ENCODE measurements at regions not wholly inside any gene's neighbourhood (a gene's known extent, or its start where the extent isn't known, plus 50 kb on each side); places are given as distances from the start of the nearest gene placed in this dataset.
A peak's percentile ranks its signal among the peaks of the same experiment; 100 is the strongest.

DNA sequence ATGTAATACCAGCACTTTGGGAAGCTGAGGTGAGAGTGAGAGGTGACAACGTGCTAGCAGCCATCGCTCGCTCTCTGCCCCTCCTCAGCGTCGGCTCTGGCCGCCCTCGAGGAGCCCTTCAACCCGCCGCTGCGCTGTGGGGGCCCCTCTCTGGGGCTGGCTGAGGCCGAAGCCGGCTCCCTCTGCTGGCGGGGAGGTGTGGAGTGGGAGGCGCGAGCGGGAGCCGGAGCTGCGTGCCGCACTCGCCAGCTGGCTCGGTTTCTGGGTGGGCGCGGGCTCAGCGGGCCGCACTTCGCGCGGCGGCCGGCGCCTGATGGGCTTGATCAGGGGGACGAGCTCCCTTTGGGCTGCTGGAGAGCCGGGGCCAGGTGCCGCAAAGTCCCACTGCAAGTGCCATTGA is 98.9 kb upstream of the UBASH3B start:
- Histone ChIP-seq H3K4me3 (ENCODE audit: low read length in 2 of 2) (no peak overlapping the region), H3K27me3 (ENCODE audit: control insufficient read depth in 2 of 2, insufficient read depth in 1 of 2, low read length in 1 of 2) (peaks cover 0 to 8% of the 10 kb centered on the region in 2 donors), H3K9me3 (ENCODE audit: control insufficient read depth in 2 of 2, insufficient read depth in 1 of 2, low read length in 1 of 2) (no peaks in the 10 kb centered on the region), H3K4me1 (ENCODE audit: control insufficient read depth in 2 of 2, insufficient read depth in 2 of 2, low read length in 2 of 2) (no peaks in the 10 kb centered on the region), H3K27ac (ENCODE audit: low read depth in 1 of 2, low read length in 1 of 2) (no peak overlapping the region), H3K36me3 (ENCODE audit: control insufficient read depth in 2 of 2, insufficient read depth in 2 of 2, low read length in 1 of 2) (no peaks in the 10 kb centered on the region)
- DNase-seq (ENCODE audit: low read depth in 6 of 9, low spot score in 9 of 9) = peak in 2 of 9 donors; percentile 15 to 53
- 62% methylated on average over 34 of the region's 34 CpGs for WGBS

DNA sequence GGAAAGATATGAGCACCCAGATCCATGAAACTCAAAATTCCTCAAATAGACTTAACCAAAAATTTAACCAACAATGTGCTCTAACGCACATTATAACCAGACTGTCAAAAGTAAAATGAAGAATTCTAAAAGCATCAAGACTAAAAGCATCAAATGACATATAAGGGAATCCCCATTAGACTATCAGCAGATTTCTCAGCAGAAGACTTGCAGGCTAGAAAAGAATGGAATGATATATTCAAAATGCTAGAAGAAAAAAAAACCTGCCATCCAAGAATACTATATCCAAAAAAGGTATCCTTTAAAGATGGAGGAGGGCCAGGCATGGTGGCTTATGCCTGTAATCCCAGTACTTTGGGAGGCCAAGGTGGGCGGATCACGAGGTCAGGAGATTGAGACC is 117.5 kb upstream of the UBASH3B start:
- peaks cover 0 to 2% of the 10 kb centered on the region in 2 donors for H3K9me3 ChIP-seq (ENCODE audit: control insufficient read depth in 2 of 2, insufficient read depth in 1 of 2, low read length in 1 of 2)

DNA sequence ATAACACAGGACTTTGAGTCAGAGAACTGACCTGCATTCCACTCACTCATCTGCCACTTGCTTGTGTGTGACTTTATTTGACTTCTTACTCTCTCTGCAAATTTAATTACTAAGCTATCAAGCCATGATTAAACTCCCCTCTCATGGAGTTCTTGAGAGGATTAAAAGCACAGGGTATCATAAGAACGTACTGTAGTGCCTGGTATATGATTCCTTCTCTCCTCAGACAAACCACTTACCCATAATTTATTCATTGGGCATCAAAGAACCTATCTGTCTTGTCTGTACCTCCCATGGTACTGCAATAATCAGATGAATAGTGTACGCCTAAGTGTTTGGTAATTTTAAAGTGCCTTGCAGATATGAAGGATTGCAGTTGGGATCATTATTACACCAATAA is 130.6 kb upstream of the UBASH3B start:
- Histone ChIP-seq H3K36me3 (ENCODE audit: control insufficient read depth in 2 of 2, insufficient read depth in 2 of 2, low read length in 1 of 2) (no peaks in the 10 kb centered on the region), H3K27me3 (ENCODE audit: control insufficient read depth in 2 of 2, insufficient read depth in 1 of 2, low read length in 1 of 2) (no peaks in the 10 kb centered on the region), H3K4me1 (ENCODE audit: control insufficient read depth in 2 of 2, insufficient read depth in 2 of 2, low read length in 2 of 2) (no peaks in the 10 kb centered on the region), H3K27ac (ENCODE audit: low read depth in 1 of 2, low read length in 1 of 2) (no peak overlapping the region), H3K4me3 (ENCODE audit: low read length in 2 of 2) (no peak overlapping the region), H3K9me3 (ENCODE audit: control insufficient read depth in 2 of 2, insufficient read depth in 1 of 2, low read length in 1 of 2) (no peaks in the 10 kb centered on the region)
- DNase-seq (ENCODE audit: low read depth in 6 of 9, low spot score in 9 of 9) = no peak
- WGBS = 87% methylated on average over 2 of the region's 2 CpGs

More for the DNA sequence above, 117.5 kb upstream of the UBASH3B start:
- Histone ChIP-seq H3K4me3 (ENCODE audit: low read length in 2 of 2) (no peak overlapping the region), H3K4me1 (ENCODE audit: control insufficient read depth in 2 of 2, insufficient read depth in 2 of 2, low read length in 2 of 2) (no peaks in the 10 kb centered on the region), H3K36me3 (ENCODE audit: control insufficient read depth in 2 of 2, insufficient read depth in 2 of 2, low read length in 1 of 2) (no peaks in the 10 kb centered on the region), H3K27ac (ENCODE audit: low read depth in 1 of 2, low read length in 1 of 2) (no peak overlapping the region), H3K27me3 (ENCODE audit: control insufficient read depth in 2 of 2, insufficient read depth in 1 of 2, low read length in 1 of 2) (no peaks in the 10 kb centered on the region)
- over 99% methylated on average over 3 of the region's 3 CpGs for WGBS
- DNase-seq (ENCODE audit: low read depth in 6 of 9, low spot score in 9 of 9) = no peak

- Histone ChIP-seq H3K9me3 (ENCODE audit: control insufficient read depth in 2 of 2, insufficient read depth in 1 of 2, low read length in 1 of 2) (no peaks in the 10 kb centered on the region), H3K27me3 (ENCODE audit: control insufficient read depth in 2 of 2, insufficient read depth in 1 of 2, low read length in 1 of 2) (no peaks in the 10 kb centered on the region), H3K4me1 (ENCODE audit: control insufficient read depth in 2 of 2, insufficient read depth in 2 of 2, low read length in 2 of 2) (no peaks in the 10 kb centered on the region), H3K27ac (ENCODE audit: low read depth in 1 of 2, low read length in 1 of 2) (no peak overlapping the region), H3K36me3 (ENCODE audit: control insufficient read depth in 2 of 2, insufficient read depth in 2 of 2, low read length in 1 of 2) (no peaks in the 10 kb centered on the region), H3K4me3 (ENCODE audit: low read length in 2 of 2) (no peak overlapping the region)
- whole genome bisulfite sequencing = 52% methylated on average over 10 of the region's 10 CpGs
- DNase-seq (ENCODE audit: low read depth in 6 of 9, low spot score in 9 of 9) = no peak
These were observed 131.4 kb upstream of the UBASH3B start for GRCh38 chr11:122523846-122524805.

GRCh38 chr11:122521626-122522025 is 133.9 kb upstream of the UBASH3B start:
- no peak for DNase-seq (ENCODE audit: low read depth in 6 of 9, low spot score in 9 of 9)
- H3K36me3 ChIP-seq (ENCODE audit: control insufficient read depth in 2 of 2, insufficient read depth in 2 of 2, low read length in 1 of 2) = no peaks in the 10 kb centered on the region
- no peak overlapping the region for H3K4me3 ChIP-seq (ENCODE audit: low read length in 2 of 2)
- H3K27me3 ChIP-seq (ENCODE audit: control insufficient read depth in 2 of 2, insufficient read depth in 1 of 2, low read length in 1 of 2) = no peaks in the 10 kb centered on the region
- H3K4me1 ChIP-seq (ENCODE audit: control insufficient read depth in 2 of 2, insufficient read depth in 2 of 2, low read length in 2 of 2) = no peaks in the 10 kb centered on the region
- 92% methylated on average over 2 of the region's 2 CpGs for WGBS
- no peaks in the 10 kb centered on the region for H3K9me3 ChIP-seq (ENCODE audit: control insufficient read depth in 2 of 2, insufficient read depth in 1 of 2, low read length in 1 of 2)
- H3K27ac ChIP-seq (ENCODE audit: low read depth in 1 of 2, low read length in 1 of 2) = no peak overlapping the region

DNA sequence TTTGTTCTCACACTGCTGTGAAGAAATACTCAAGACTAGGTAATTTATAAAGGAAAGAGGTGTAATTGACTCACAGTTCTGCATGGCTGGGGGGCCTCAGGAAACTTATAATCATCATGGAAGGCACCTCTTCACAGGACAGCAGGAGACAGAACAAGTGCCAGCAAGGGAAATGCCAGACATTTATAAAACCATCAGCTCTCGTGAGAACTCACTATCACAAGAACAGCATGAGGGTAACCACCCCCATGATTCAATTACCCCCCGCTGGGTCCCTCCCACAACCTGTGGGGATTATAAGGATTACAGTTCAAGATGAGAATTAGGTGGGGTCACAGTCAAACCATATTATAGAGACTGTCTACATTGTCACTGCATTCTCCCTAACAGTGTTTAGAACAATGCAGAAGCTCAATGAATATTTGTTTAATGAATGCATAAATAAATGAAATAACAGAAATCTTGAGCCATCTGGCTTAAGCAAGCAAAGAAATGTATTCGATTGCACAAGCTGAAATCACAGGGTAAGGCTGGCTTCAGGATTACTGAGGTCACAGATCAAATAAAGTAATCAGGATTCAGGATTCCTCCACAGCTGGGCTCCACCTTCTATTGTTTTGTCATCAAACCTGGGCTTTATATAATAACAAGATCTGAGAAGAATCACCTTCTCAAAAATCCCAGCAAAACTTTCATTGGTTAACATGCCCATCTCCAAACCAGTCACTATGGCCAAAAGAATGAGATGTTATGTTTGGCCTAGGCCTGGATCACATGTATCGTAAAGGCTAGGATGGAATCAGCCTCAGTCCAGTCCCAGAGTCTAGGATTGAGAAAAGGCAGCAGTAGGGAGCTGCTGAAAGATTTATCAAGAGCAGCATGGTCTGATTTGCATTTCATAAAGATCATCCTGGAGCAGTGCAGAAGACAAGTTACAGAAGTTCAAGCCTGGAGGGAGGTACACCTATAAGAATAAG is 137.8 kb upstream of the UBASH3B start:
- Histone ChIP-seq H3K9me3 (ENCODE audit: control insufficient read depth in 2 of 2, insufficient read depth in 1 of 2, low read length in 1 of 2) (no peaks in the 10 kb centered on the region), H3K36me3 (ENCODE audit: control insufficient read depth in 2 of 2, insufficient read depth in 2 of 2, low read length in 1 of 2) (no peaks in the 10 kb centered on the region), H3K27ac (ENCODE audit: low read depth in 1 of 2, low read length in 1 of 2) (no peak overlapping the region), H3K27me3 (ENCODE audit: control insufficient read depth in 2 of 2, insufficient read depth in 1 of 2, low read length in 1 of 2) (no peaks in the 10 kb centered on the region), H3K4me1 (ENCODE audit: control insufficient read depth in 2 of 2, insufficient read depth in 2 of 2, low read length in 2 of 2) (no peaks in the 10 kb centered on the region), H3K4me3 (ENCODE audit: low read length in 2 of 2) (no peak overlapping the region)
- 93% methylated on average over 4 of the region's 4 CpGs for WGBS
- no peak for DNase-seq (ENCODE audit: low read depth in 6 of 9, low spot score in 9 of 9)

DNA sequence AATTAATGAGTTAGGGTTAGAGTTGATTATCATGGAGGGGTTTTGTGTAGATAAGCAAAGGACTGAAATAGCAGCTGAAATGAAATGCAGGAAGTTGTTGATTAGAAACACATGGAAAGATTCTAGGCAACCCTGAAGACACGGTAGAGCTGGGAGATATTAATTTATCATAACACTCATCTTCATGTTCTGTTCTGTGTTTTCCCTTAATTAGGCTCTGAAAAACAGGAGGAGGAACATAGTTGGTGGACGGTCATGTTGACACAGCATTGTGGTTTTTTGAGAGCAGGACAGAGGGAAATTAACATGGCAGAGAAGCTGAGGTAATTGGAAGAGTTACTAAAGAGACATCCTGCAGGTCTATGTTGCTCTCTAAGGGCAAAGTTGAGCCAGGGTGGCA is 138.8 kb upstream of the UBASH3B start:
- WGBS = 92% methylated on average over 2 of the region's 2 CpGs
- Histone ChIP-seq H3K27me3 (ENCODE audit: control insufficient read depth in 2 of 2, insufficient read depth in 1 of 2, low read length in 1 of 2) (no peaks in the 10 kb centered on the region), H3K36me3 (ENCODE audit: control insufficient read depth in 2 of 2, insufficient read depth in 2 of 2, low read length in 1 of 2) (no peaks in the 10 kb centered on the region), H3K4me3 (ENCODE audit: low read length in 2 of 2) (no peak overlapping the region), H3K9me3 (ENCODE audit: control insufficient read depth in 2 of 2, insufficient read depth in 1 of 2, low read length in 1 of 2) (no peaks in the 10 kb centered on the region), H3K4me1 (ENCODE audit: control insufficient read depth in 2 of 2, insufficient read depth in 2 of 2, low read length in 2 of 2) (no peaks in the 10 kb centered on the region), H3K27ac (ENCODE audit: low read depth in 1 of 2, low read length in 1 of 2) (no peak overlapping the region)
- no peak for DNase-seq (ENCODE audit: low read depth in 6 of 9, low spot score in 9 of 9)

- no peak for DNase-seq (ENCODE audit: low read depth in 6 of 9, low spot score in 9 of 9)
- Histone ChIP-seq H3K27me3 (ENCODE audit: control insufficient read depth in 2 of 2, insufficient read depth in 1 of 2, low read length in 1 of 2) (no peaks in the 10 kb centered on the region), H3K4me1 (ENCODE audit: control insufficient read depth in 2 of 2, insufficient read depth in 2 of 2, low read length in 2 of 2) (no peaks in the 10 kb centered on the region), H3K36me3 (ENCODE audit: control insufficient read depth in 2 of 2, insufficient read depth in 2 of 2, low read length in 1 of 2) (no peaks in the 10 kb centered on the region), H3K4me3 (ENCODE audit: low read length in 2 of 2) (no peak overlapping the region), H3K9me3 (ENCODE audit: control insufficient read depth in 2 of 2, insufficient read depth in 1 of 2, low read length in 1 of 2) (no peaks in the 10 kb centered on the region), H3K27ac (ENCODE audit: low read depth in 1 of 2, low read length in 1 of 2) (no peak overlapping the region)
- WGBS = 67% methylated on average over 2 of the region's 2 CpGs
These were observed 141.5 kb upstream of the UBASH3B start for GRCh38 chr11:122513997-122514396.

DNA sequence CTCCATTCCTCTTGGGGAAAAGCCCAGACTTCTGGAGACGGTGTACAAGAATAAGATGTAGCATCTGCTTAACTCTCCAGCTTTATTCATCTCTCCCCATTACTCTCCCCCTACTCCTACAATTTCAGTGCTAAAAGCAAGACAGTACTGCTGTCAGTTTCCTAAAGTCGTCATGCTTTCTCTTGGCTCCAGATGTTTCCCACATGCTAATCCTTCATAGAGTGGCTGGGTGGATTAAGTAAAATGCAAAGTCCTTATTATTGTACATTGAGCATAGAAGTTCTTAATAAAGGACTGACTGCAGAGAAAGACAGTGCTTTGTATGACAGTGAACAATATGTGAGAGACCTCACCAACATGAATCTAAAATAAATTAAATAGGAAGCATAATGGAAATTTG is 142.2 kb upstream of the UBASH3B start:
- Histone ChIP-seq H3K27ac (ENCODE audit: low read depth in 1 of 2, low read length in 1 of 2) (no peak overlapping the region), H3K4me1 (ENCODE audit: control insufficient read depth in 2 of 2, insufficient read depth in 2 of 2, low read length in 2 of 2) (no peaks in the 10 kb centered on the region), H3K9me3 (ENCODE audit: control insufficient read depth in 2 of 2, insufficient read depth in 1 of 2, low read length in 1 of 2) (no peaks in the 10 kb centered on the region), H3K27me3 (ENCODE audit: control insufficient read depth in 2 of 2, insufficient read depth in 1 of 2, low read length in 1 of 2) (no peaks in the 10 kb centered on the region), H3K36me3 (ENCODE audit: control insufficient read depth in 2 of 2, insufficient read depth in 2 of 2, low read length in 1 of 2) (no peaks in the 10 kb centered on the region), H3K4me3 (ENCODE audit: low read length in 2 of 2) (no peak overlapping the region)
- no peak for DNase-seq (ENCODE audit: low read depth in 6 of 9, low spot score in 9 of 9)
- WGBS = 95% methylated on average over 2 of the region's 2 CpGs
